Endodermal cell (in vitro differentiated cells): ENCODE measurements at regions not wholly inside any gene's neighbourhood (a gene's known extent, or its start where the extent isn't known, plus 50 kb on each side); places are given as distances from the start of the nearest gene placed in this dataset.

Experiments used
- DNase-seq: peaks from one replicate; pipeline ENCODE4 v3.0.0-alpha.2; 2017
- H3K27ac ChIP-seq: 2 replicates; pipeline ENCODE4 v1.5.1; 2013; ENCODE audit warnings: mild to moderate bottlenecking, low read depth, low read length, moderate library complexity
- H3K27me3 ChIP-seq: 2 replicates; pipeline ENCODE4 v1.6.1; 2013; ENCODE audit warnings: mild to moderate bottlenecking, low read length, moderate library complexity; ENCODE audit not compliant: insufficient read depth, control insufficient read depth, poor library complexity, severe bottlenecking
- H3K36me3 ChIP-seq: 2 replicates; pipeline ENCODE4 v1.7.0; 2013; ENCODE audit warnings: mild to moderate bottlenecking, low read length, moderate library complexity; ENCODE audit not compliant: control insufficient read depth, insufficient read depth
- H3K4me1 ChIP-seq: one replicate; pipeline ENCODE4 v1.7.0; 2013; ENCODE audit warnings: low read length; ENCODE audit not compliant: control insufficient read depth, insufficient read depth
- H3K4me3 ChIP-seq: 2 replicates; pipeline ENCODE4 v1.5.1; 2013; ENCODE audit warnings: mild to moderate bottlenecking, low read length, moderate library complexity
- H3K9ac ChIP-seq: 2 replicates; pipeline ENCODE4 v1.6.1; 2013; ENCODE audit warnings: mild to moderate bottlenecking, low read length, moderate library complexity; ENCODE audit not compliant: poor library complexity, severe bottlenecking; ENCODE audit errors: extremely low read depth
- H3K9me3 ChIP-seq: 2 replicates; pipeline ENCODE4 v1.6.1; 2013; ENCODE audit warnings: mild to moderate bottlenecking, low read length, moderate library complexity; ENCODE audit not compliant: control insufficient read depth
- H3K27ac Mint-ChIP-seq: 2 replicates; pipeline ENCODE4 v1.8.0; 2020; ENCODE audit warnings: mixed read lengths
- H3K27me3 Mint-ChIP-seq: 2 replicates; pipeline ENCODE4 v1.8.0; 2021; ENCODE audit warnings: mild to moderate bottlenecking, mixed read lengths; ENCODE audit not compliant: insufficient read depth
- H3K36me3 Mint-ChIP-seq: 2 replicates; pipeline ENCODE4 v1.8.0; 2020; ENCODE audit warnings: low read depth, mixed read lengths
- H3K4me1 Mint-ChIP-seq: 2 replicates; pipeline ENCODE4 v1.8.0; 2020; ENCODE audit warnings: mixed read lengths
- H3K4me3 Mint-ChIP-seq: 2 replicates; pipeline ENCODE4 v1.8.0; 2020; ENCODE audit warnings: mild to moderate bottlenecking, moderate library complexity, mixed read lengths
- H3K9me3 Mint-ChIP-seq: 2 replicates; pipeline ENCODE4 v1.8.0; 2020; ENCODE audit warnings: mild to moderate bottlenecking, mixed read lengths
- WGBS, 2 experiments: methylation state at CpG; one replicate each; pipeline versions ENCODE4 v1.1.5 to v1.1.7; 2013; ENCODE audit warnings: missing lambda C conversion rate in 2 of 2, mixed read lengths in 1 of 2; ENCODE audit not compliant: insufficient coverage in 1 of 2, insufficient read length in 1 of 2; 5-methylcytosine and 5-hydroxymethylcytosine counted together
- TF ChIP-seq, protein P1 (sequence below): fragments of 200-600 bp; sonication (generic); conservative IDR thresholded peaks from 2 replicates; pipeline ENCODE4 v1.5.0; 2021; ENCODE audit warnings: antibody characterized with exemption, mild to moderate bottlenecking

GRCh38 chr10:83184641-83185040, 954.7 kb upstream of the GHITM start:
- peaks cover 22% of the 10 kb centered on the region for H3K9me3 Mint-ChIP-seq
- no peaks in the 10 kb centered on the region for H3K36me3 ChIP-seq
- H3K27ac ChIP-seq = no peak overlapping the region
- H3K36me3 Mint-ChIP-seq = no peaks in the 10 kb centered on the region
- no peaks in the 10 kb centered on the region for H3K4me1 ChIP-seq
- H3K4me1 Mint-ChIP-seq = no peaks in the 10 kb centered on the region
- no peaks in the 10 kb centered on the region for H3K27me3 Mint-ChIP-seq
- H3K27me3 ChIP-seq = no peaks in the 10 kb centered on the region
- WGBS, 2 experiments = 96 to 97% methylated on average over 4 to 6 of the region's 6 CpGs
- H3K9me3 ChIP-seq = peaks cover 9% of the 10 kb centered on the region
- no peak overlapping the region for H3K4me3 Mint-ChIP-seq
- no peak overlapping the region for H3K27ac Mint-ChIP-seq
- no peak overlapping the region for H3K9ac ChIP-seq
- TF ChIP-seq, protein P1, sequence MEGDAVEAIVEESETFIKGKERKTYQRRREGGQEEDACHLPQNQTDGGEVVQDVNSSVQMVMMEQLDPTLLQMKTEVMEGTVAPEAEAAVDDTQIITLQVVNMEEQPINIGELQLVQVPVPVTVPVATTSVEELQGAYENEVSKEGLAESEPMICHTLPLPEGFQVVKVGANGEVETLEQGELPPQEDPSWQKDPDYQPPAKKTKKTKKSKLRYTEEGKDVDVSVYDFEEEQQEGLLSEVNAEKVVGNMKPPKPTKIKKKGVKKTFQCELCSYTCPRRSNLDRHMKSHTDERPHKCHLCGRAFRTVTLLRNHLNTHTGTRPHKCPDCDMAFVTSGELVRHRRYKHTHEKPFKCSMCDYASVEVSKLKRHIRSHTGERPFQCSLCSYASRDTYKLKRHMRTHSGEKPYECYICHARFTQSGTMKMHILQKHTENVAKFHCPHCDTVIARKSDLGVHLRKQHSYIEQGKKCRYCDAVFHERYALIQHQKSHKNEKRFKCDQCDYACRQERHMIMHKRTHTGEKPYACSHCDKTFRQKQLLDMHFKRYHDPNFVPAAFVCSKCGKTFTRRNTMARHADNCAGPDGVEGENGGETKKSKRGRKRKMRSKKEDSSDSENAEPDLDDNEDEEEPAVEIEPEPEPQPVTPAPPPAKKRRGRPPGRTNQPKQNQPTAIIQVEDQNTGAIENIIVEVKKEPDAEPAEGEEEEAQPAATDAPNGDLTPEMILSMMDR = no peak
- DNase-seq = no peak
- H3K4me3 ChIP-seq = no peak overlapping the region

- DNase-seq = no peak
- H3K27me3 ChIP-seq = no peaks in the 10 kb centered on the region
- H3K4me3 ChIP-seq = no peak overlapping the region
- H3K4me1 Mint-ChIP-seq = peaks cover 10% of the 10 kb centered on the region
- no peak overlapping the region for H3K4me3 Mint-ChIP-seq
- 94 to 100% methylated on average over 3 to 4 of the region's 4 CpGs for WGBS, 2 experiments
- H3K9ac ChIP-seq = no peak overlapping the region
- H3K27ac Mint-ChIP-seq = no peak overlapping the region
- no peak overlapping the region for H3K27ac ChIP-seq
- H3K27me3 Mint-ChIP-seq = no peaks in the 10 kb centered on the region
- H3K36me3 ChIP-seq = no peaks in the 10 kb centered on the region
- TF ChIP-seq, protein P1 = no peak
- peaks cover 20% of the 10 kb centered on the region for H3K9me3 Mint-ChIP-seq
- no peaks in the 10 kb centered on the region for H3K4me1 ChIP-seq
- H3K9me3 ChIP-seq = peaks cover 9% of the 10 kb centered on the region
- no peaks in the 10 kb centered on the region for H3K36me3 Mint-ChIP-seq
Measured at GRCh38 chr10:83190614-83191013, 948.7 kb upstream of the GHITM start.

GRCh38 chr10:83193026-83193425, 946.3 kb upstream of the GHITM start:
- H3K4me3 ChIP-seq = no peak overlapping the region
- no peaks in the 10 kb centered on the region for H3K4me1 ChIP-seq
- Mint-ChIP-seq H3K27ac (no peak overlapping the region), H3K36me3 (no peaks in the 10 kb centered on the region), H3K4me3 (no peak overlapping the region), H3K27me3 (no peaks in the 10 kb centered on the region), H3K9me3 (peaks cover 5% of the 10 kb centered on the region), H3K4me1 (peaks cover 10% of the 10 kb centered on the region)
- DNase-seq = no peak
- TF ChIP-seq, protein P1 = no peak
- no peaks in the 10 kb centered on the region for H3K9me3 ChIP-seq
- H3K27ac ChIP-seq = no peak overlapping the region
- no peaks in the 10 kb centered on the region for H3K27me3 ChIP-seq
- H3K9ac ChIP-seq = no peak overlapping the region
- no peaks in the 10 kb centered on the region for H3K36me3 ChIP-seq
- 75 to 82% methylated on average over 4 of the region's 4 CpGs for WGBS, 2 experiments
